CD4-positive, alpha-beta T cell treated with Interleukin-12 subunit alpha and Interleukin-12 subunit beta, for 1 hour (primary cell): ENCODE measurements at regions not wholly inside any gene's neighbourhood (a gene's known extent, or its start where the extent isn't known, plus 50 kb on each side); places are given as distances from the start of the nearest gene placed in this dataset.

ENCODE experiments used
- DNase-seq: peaks from one replicate; pipeline ENCODE4 v3.0.0-alpha.2; 2020

DNA sequence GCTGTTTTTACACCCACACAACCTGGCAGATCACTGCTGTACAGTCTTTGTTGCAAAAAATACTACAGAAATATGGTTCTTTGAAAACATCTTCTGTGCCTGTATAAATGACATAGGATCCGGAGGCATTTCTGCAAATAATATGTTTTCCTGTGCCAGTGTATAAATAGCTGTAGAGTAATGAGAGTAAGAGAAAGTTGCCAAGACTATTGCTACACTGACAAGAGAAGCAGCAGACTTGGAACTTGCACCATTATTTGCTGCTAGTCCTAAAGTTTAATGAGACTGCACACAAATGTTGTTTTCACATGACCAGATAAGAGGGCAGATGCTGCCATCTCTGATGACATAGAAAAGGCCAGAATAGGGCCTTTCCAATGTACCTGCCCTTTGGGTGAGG, 50.0 kb upstream of the DTNBP1 start:
- no peak for DNase-seq
